ENCODE measurements at regions not wholly inside any gene's neighbourhood (a gene's known extent, or its start where the extent isn't known, plus 50 kb on each side); places are given as distances from the start of the nearest gene placed in this dataset.
"Not testable (repeated sequence)": the region's sequence is repeated elsewhere in the genome, so short reads cannot be mapped to it uniquely, and the experiment has no call there.

- peak; percentile 87 for DNase-seq (ENCODE audit: low read depth)
Measured at GRCh38 chr10:27388761-27389399, 115.2 kb upstream of the RAB18 start.

- peak; percentile 33 for DNase-seq (ENCODE audit: low read depth)
Measured at GRCh38 chr10:27383595-27384542, 120.2 kb upstream of the RAB18 start.

- no peak for DNase-seq (ENCODE audit: low read depth)
Measured at GRCh38 chr10:27382176-27382575, 121.9 kb upstream of the RAB18 start.

GRCh38 chr10:27380929-27381358 is 123.2 kb upstream of the RAB18 start:
- DNase-seq (ENCODE audit: low read depth) = no peak

- not testable (repeated sequence) for DNase-seq (ENCODE audit: low read depth)
Measured at GRCh38 chr10:27379041-27379440, 125.1 kb upstream of the RAB18 start.

GRCh38 chr10:27373566-27374160 is 130.4 kb upstream of the RAB18 start:
- DNase-seq (ENCODE audit: low read depth) = no peak

- DNase-seq (ENCODE audit: low read depth) = peak; percentile 16
Measured at GRCh38 chr10:27372095-27372494, 131.5 kb upstream of the ACBD5 start.

GRCh38 chr10:27371375-27371774 is 130.8 kb upstream of the ACBD5 start:
- not testable (repeated sequence) for DNase-seq (ENCODE audit: low read depth)

GRCh38 chr10:27369880-27370279 is 129.3 kb upstream of the ACBD5 start:
- no peak for DNase-seq (ENCODE audit: low read depth)

GRCh38 chr10:27368706-27369105 is 128.1 kb upstream of the ACBD5 start:
- no peak for DNase-seq (ENCODE audit: low read depth)

GRCh38 chr10:27366769-27367168 is 126.2 kb upstream of the ACBD5 start:
- DNase-seq (ENCODE audit: low read depth) = no peak

GRCh38 chr10:27364028-27364427 is 123.4 kb upstream of the ACBD5 start:
- DNase-seq (ENCODE audit: low read depth) = no peak

GRCh38 chr10:27360581-27361172 is 120.1 kb upstream of the ACBD5 start:
- peak; percentile 54 for DNase-seq (ENCODE audit: low read depth)

- no peak for DNase-seq (ENCODE audit: low read depth)
Measured at GRCh38 chr10:27359792-27360355, 119.3 kb upstream of the ACBD5 start.

- DNase-seq (ENCODE audit: low read depth) = no peak
Measured at GRCh38 chr10:27356738-27357137, 116.1 kb upstream of the ACBD5 start.

- no peak for DNase-seq (ENCODE audit: low read depth)
Measured at GRCh38 chr10:27355918-27356573, 115.4 kb upstream of the ACBD5 start.

- not testable (repeated sequence) for DNase-seq (ENCODE audit: low read depth)
Measured at GRCh38 chr10:27354643-27355270, 114.2 kb upstream of the ACBD5 start.

- not testable (repeated sequence) for DNase-seq (ENCODE audit: low read depth)
Measured at GRCh38 chr10:27354100-27354499, 113.5 kb upstream of the ACBD5 start.

- DNase-seq (ENCODE audit: low read depth) = no peak
Measured at GRCh38 chr10:27349987-27350386, 109.4 kb upstream of the ACBD5 start.

GRCh38 chr10:27347827-27348207 is 107.2 kb upstream of the ACBD5 start:
- DNase-seq (ENCODE audit: low read depth) = not testable (repeated sequence)

GRCh38 chr10:27345455-27345920 is 104.9 kb upstream of the ACBD5 start:
- DNase-seq (ENCODE audit: low read depth) = no peak

Data from fibroblast of gingiva (primary cell).